ENCODE measurements at regions not wholly inside any gene's neighbourhood (a gene's known extent, or its start where the extent isn't known, plus 50 kb on each side); places are given as distances from the start of the nearest gene placed in this dataset.

DNA sequence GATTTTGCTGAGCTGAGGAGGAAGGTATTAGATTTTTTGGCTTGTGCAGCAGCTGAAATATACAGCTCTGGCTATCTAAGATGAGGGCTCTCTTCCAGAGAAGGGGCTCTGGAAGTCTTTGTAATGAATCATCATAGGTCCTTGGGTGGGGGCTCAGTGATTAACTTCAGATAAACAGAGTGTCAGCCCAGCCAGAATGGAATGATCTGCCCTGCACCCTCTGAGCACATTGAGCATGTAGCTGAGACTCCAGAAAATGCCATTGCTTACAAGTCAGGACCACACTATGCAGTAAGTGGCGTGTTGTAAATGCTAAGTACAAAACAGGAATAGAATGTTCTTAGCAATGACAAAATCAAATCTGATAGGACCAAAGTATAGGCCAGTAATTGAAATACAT is 836.0 kb downstream of the PDHA2 start:
- no peak for DNase-seq (ENCODE audit: low read depth)

DNA sequence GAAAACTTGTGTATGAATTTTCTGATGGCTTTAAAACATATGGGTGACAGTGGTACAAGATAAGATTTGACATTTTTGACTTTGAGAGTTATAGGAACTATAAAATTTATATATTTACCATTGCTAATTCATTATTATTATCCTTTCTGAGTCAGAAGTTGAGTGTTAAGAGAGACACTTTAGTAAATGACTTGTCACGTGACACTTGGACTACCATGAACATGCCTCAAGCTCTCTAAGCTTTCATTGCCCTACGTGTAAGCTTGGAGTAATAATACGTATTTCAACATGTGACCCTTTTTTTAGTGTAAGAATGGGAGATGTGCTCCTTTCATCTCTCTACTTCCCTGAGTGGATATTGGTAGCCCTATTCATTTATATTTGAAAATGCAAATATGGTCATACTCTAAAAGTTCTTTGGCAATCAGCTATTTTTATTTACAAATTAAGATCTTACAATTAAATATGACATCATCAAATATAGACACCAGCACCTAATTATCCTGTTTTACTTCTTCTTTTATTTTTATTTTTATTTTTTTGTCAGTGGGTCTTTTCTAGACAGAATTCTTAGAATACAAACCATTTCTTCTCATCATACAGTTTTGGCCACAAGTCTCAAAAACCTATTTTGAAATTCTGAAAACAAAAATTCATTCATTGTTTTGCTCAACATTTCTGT is 837.0 kb downstream of the PDHA2 start:
- DNase-seq (ENCODE audit: low read depth), result no peak

DNA sequence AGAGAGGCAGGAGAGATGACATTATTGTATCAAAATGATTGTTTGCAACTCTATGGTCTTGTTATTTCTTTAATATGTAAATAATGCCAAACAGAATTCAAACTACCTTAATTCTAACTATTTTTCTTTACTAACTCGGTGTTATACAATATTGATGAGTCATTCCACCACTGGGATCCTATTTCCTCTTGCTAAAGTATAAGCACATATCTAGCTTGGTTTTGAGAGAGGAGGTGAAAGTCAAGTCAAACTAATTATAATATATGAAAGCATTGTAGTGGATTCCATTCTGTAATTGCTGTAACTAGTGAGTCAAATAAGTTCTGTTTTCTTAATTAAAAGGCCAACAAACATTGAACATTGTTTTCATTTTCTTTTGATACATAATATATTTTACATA is 837.6 kb downstream of the PDHA2 start:
- DNase-seq (ENCODE audit: low read depth), result no peak

DNA sequence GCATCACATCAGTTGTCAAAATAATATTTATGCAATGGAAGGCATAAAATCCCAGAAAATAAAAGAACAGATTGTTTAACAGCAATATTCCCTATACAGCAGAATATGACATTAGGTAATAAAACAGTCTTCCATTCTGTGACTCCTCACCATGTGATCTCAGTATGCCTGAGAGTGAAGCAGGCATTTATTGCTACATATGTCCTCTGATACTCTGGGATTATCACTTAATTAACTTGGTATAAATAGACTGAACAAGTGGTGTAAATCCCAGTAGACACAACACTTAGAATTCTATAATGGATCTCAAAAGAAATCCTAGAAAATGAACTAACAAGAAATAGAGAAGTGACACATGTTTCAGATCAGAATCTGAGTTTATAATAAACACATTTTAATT is 841.3 kb downstream of the PDHA2 start:
- no peak for DNase-seq (ENCODE audit: low read depth)

DNA sequence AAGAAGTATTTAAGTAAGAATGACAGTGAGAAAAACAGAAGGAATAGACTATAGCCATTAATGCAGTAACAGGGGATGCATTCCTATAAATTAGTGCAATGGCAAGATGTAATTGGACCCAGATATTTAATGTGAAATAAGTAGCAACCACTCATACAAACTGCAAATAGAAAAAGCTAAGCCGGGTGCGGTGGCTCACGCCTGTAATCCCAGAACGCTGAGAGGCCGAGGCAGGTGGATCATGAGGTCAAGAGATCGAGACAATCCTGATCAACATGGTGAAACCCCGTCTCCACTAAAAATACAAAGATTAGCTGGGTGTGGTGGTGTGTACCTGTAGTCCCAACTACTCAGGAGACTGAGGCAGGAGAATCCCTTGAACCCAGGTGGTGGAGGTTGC is 845.8 kb downstream of the PDHA2 start:
- no peak for DNase-seq (ENCODE audit: low read depth)

DNA sequence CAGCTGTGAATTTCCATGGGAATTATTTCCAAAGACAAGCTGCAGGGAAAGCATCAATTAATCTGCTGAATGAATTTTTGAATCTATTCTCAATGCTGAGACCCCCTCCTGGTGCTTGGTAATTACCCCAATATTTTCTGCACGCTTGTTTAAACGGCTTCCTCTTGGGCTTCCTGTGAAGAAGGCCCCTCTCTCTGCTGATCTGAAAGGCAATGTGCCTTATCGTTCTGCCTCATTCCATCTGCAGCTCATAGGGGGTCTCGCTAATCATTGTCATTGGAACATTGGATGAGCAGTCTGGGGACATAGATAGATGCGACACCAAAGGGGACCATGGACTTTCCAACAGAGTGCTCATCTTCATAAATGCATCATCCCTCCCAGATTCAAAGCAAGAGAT is 851.6 kb downstream of the PDHA2 start:
- no peak for DNase-seq (ENCODE audit: low read depth)

DNA sequence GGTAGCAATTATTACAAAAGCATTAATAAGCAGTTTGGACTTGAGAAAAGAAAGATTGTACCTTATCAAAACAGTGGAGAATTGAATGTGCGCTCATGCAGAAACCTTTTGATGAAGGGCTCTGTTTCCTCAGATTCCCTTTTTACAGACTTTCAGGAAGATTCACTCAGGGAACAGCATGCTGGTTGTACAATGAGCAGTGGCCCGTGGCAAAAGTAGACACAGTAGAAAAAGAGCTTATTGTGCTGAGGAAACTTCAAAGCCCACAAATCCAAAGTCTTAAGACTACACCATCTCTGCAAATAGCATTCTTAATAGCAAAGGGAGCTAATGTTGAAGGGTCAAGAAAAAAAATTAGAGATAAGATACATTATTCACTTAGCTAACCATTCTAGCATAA is 858.9 kb downstream of the PDHA2 start:
- DNase-seq (ENCODE audit: low read depth), result no peak

DNA sequence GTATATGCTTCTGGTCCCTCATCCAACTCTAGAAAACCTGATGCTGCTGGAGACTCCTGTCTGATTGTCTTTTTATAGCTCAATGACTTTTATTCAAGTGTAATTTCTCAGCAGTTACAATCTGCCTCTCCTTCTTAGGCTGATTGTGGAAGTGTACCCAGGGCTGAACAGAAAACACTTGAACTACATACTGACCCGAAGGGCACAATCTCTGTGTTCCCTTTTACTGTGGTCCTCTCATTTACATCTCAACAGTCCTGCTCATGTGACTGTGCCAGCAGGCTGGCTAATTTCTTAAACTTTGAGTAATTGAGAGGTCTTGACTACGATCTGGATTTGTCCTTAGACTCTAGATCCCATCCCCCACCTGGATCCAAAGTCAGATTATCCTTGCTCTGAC is 863.4 kb downstream of the PDHA2 start:
- no peak for DNase-seq (ENCODE audit: low read depth)

DNA sequence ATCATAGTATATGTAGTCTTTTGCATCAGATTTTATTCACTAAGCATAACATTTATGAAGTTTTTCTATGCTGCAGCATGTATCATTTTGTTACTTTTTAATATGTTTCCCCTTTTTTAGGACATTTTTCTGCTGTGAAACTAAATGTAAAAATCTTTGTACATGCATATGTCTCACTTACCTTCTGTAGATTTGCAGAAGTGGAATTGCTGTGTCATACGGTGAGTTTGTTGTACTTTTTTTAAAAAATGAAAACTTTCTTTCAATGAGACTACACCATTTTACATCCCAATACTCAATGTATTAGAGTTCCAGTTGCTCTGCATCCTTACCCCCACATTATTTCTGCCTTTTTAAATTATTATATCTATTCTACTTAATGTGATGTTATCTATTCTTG is 868.9 kb downstream of the PDHA2 start:
- no peak for DNase-seq (ENCODE audit: low read depth)

DNA sequence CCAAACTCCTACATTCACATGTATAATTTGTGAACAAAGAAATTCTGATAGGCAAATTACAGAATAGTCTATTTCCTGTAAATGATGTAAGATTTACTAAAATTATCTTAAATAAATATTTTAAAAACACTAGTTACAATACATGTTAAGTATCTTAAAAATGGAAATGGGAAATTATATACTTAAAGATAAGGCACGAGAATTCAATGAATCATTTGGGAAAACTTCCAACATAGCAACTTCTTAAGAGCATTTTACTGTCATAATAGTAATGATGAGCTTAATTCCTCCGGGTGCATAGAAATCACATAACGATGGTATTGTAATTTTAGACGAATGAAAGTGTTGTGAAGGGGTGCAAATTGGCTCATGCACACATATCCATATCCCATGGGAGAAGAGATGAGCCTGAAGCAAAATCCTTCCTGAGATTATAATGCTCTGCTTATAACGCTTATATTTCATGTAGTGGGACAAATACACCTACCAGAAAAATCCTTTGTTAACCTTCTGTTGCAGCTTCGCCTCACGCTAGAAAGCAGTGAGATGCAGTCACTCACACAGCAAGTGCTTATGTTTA is 873.5 kb downstream of the PDHA2 start:
- no peak for DNase-seq (ENCODE audit: low read depth)

DNA sequence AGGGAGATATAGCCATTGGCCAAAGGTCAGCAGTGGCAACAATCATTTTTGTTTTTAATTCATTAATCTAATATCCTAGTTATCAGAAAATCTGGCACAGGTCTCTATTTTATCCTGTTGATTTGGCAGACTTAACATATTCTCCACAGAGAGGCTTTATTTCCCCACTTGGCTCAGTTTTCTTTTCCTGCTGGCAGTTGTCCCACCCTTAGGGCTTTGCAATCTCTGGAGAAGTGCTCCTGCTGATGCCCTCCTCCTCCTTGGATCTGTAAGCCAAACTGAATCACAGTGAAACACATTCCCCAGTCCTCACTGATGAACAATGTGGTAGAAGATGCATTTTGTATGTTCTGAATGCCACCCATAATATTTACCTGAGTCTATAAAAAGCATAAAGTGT is 889.7 kb downstream of the PDHA2 start:
- no peak for DNase-seq (ENCODE audit: low read depth)

DNA sequence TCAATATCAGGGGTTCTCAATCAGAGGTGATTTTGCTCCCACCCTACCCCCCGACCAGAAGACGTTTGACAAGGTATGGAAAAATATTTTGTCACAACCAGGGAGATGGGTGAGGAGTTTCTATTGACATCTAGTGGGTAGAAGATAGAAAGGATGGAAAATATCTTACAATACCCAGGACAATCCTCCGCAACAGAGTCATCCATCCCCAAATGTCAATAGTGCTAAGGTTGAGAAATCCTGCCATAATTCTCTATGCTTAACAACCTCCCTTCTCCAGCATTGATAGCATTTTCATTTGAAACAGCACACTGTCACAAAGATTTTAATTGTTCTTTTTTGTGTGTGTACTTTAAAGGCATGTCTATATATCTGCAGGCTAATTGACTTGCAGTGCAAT is 890.5 kb downstream of the PDHA2 start:
- no peak for DNase-seq (ENCODE audit: low read depth)

DNA sequence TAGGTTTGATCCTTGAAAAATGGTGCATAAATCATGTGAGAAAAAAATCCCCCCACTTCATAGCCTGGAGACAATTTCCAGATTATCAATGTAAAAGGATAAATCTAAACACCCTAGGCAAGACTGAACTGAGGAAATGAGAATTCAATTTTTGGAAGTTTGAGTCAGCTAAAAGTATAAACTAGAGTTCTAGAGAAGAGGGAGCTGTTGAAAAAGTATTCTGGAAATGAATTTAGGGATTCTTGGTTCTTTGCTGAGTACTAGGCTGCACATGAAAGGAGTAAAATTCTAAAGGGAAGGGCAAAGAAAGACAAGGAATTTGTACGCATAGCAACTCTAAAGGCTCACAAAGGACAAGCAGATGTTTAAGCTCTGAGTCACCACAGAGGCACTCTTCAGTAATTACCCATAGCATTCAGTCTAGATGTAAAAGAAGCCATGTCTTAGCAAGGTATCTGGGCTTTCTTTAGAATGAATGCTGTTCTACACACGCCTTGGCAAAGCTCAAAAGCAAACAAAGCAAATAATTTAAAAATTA is 896.5 kb downstream of the PDHA2 start:
- DNase-seq (ENCODE audit: low read depth), result no peak

DNA sequence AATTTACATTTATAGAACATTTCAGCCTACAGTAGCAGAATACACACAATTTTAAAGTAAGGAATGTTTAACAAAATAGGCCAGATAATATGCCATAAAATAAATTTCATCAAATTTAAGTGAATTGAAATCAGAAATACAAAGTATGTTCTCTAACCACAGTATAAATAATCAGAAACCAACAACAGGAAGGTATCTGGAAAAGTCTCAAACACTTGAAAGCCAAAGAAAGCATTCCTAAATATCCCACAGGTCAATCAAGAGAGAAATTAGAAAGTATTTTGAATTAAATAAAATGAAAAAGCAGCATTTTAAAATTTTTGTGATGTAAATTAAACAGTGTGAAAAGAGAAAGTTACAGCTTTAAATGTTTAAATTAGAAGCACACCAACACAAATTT is 899.2 kb downstream of the PDHA2 start:
- DNase-seq (ENCODE audit: low read depth), result no peak

DNA sequence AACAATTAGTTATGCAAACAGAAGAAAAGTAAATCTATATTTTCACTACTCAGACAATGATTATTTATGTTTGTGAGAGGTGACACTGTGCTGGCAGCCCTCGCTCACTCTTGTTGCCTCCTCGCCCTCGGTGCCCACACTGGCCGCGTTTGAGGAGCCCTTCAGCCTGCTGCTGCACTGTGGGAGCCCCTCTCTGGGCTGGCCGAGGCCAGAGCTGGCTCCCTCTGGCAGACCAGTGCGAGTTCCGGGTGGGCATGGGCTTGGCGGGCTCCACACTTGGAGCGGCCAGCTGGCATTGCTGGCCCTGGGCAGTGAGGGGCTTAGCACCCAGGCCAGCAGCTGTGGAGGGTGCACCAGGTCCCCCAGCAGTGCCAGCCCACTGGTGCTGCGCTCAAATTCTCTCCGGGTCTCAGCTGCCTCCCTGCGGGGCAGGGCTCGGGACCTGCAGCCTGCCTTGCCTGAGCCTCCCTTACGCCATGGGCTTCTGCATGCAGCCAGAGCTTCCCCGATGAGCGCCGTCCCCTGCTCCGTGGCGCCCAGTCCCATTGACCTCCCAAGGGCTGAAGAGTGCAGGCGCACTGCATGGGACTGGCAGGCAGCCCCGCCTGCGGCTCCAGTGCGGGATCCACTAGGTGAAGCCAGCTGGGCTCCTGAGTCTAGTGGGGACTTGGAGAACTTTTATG is 902.6 kb downstream of the PDHA2 start:
- DNase-seq (ENCODE audit: low read depth), result no peak

DNA sequence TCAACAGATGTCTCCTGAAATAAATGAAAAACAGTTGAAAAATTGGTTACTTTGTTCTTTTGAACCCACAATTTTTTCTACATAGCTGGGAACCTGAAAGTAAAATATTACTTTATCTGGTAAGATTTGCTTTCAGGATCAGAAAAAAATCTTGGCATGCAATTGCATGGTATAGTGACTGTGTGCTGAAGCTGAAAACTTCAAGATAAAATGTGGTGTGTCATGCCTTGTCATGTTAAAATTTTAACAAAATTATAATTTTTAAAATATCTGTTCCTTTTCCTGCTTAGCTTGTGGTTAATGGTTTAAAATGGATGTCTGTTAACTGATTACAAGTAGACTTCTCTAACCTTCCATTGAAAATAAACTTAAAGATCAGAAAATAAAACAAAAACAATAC is 904.8 kb downstream of the PDHA2 start:
- DNase-seq (ENCODE audit: low read depth), result no peak

DNA sequence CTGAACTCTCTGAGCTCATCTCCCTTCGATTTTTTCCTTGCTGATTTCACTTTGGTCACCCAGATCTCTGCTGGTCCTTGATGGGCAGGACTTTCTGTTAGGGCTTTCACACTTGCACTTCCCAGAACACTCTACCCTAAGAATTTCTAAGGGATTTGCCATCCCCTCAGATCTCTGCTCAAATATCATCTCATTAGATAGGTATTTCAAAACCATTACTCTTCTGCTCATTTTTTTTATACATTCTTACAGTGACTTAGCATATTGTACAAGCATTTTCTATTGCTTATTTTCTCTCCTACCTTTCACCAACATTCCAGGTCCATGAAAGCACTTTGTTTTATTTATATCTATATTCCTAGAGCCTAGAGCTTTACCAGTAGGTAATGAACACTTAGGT is 913.3 kb downstream of the PDHA2 start:
- no peak for DNase-seq (ENCODE audit: low read depth)

DNA sequence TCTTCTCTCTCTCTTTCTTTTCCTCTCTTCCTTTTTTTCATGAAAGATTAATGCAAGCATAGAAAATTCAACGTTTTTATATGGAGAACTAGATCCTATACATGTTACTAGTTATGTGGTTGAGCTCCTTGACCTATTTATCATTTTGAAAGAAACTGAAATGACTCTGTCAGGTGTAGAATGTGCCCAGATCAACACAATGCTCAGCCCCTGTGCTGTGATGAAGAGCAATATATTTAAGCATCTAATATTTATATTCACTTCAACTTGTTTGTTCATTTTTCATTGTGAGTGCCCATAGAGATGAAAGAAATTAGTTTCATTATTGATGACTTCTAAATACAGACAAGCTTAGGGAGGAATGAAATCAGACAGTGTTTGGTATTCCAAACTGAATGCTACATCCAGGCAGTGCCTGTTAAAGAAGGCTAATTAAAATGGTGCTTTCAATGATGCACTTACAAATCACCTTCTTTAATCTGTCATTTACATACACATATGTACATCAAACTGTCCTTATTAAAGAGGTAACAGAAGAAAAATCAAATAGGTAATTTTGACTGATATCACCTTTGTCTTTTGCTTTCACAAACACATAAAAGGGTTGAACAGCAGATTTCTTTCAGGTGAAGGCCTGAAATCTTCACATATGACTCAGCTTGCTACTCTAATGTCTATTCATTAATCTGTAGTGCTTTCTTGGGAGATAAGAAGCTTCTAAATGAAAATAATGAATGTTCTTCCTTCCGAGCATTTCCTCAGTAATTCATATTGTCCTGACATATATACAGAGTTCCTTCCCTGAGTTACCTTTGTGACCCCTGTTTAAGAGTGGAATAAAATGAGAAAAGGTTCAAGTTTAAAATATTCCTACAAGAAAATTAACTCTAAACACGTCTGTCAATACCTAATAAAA is 915.9 kb downstream of the PDHA2 start:
- DNase-seq (ENCODE audit: low read depth), result no peak

DNA sequence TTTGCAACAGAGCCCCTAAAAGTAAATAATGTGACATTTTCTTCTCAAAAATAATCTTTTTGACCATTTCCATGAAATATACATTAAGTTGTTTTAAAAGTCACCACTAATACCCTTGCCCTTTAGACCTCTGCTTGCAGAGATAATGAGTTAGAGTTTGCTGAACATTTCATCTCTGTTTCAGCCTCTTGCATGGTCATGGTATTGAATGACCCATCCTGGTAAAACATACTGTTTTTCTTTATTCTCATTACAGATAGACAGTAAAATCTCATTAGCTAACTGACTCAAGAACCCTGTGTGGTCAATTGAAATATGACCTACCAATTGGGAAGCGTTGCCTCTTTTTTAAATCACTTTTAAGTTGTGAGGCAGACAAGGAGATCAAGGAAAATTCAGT is 916.7 kb downstream of the PDHA2 start:
- DNase-seq (ENCODE audit: low read depth), result no peak

DNA sequence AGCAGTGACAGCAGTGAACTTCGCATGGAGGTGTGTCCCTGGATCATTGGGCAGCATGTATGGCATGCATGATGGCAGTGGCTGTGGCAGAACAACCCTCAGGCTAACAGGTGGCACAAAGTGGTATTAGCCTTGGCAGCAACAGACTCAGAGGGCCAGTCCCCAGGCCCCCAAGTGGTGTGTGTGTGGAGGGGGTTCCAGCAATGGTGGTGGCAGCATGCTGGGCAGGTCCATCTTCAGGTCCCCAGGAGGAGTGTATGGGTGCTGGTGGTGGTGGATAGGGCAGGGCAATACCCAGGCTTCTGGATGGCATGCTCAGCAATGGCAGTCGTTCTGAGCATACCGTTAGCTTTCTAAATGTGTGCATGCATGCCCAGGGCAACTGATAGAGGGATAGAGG is 923.7 kb downstream of the PDHA2 start:
- DNase-seq (ENCODE audit: low read depth), result no peak

DNA sequence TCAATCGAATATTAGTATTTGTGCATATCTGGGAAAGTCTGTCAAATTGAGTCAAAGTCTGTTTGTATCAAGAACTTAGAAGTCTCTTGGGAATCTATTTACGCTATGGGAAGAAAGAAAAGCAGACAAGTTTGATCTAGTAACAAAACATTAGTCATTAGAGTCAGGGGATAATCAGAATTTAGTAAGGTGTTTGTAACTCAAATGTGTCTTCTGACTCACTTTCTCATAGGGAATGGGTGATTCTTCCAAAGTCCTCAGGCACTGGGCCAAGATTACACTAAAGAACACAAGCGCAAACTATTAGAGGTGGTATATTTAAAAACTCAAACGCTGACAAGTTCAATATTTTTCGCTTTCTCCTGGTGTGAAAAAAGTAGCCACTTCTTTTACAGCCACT is 926.5 kb downstream of the PDHA2 start:
- DNase-seq (ENCODE audit: low read depth), result no peak

DNA sequence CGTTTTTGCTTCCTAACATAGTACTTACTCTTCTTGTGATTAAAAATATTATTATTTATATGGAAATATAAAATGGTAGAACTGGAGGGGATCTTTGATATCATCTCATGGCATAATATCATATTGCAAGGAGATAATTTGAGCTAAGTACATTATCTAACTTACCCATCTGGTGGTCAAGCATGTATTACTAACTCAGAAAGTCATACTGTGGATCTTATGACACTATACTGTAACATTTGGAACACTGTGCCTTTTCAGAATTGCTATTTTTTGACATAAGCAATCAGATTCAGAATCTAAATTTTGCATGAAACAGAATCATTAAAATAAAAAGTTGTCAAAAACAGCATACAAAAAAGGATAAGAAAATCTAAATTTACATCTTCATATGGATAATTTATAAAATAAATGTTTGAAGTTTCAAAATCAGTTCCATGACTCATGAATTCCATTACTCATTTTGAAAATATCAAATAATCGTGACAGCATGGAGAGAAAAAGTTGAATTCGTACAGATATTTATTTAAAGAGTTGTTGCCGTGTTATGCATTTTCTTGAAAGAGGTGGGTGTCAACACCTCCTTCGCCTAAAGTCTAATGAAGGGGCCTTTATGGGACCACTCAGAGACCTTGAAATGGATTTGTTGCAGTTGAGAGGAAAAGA is 928.1 kb downstream of the PDHA2 start:
- no peak for DNase-seq (ENCODE audit: low read depth)

All from Daoy (cell line).